ENCODE measurements at regions not wholly inside any gene's neighbourhood (a gene's known extent, or its start where the extent isn't known, plus 50 kb on each side); places are given as distances from the start of the nearest gene placed in this dataset.

DNA sequence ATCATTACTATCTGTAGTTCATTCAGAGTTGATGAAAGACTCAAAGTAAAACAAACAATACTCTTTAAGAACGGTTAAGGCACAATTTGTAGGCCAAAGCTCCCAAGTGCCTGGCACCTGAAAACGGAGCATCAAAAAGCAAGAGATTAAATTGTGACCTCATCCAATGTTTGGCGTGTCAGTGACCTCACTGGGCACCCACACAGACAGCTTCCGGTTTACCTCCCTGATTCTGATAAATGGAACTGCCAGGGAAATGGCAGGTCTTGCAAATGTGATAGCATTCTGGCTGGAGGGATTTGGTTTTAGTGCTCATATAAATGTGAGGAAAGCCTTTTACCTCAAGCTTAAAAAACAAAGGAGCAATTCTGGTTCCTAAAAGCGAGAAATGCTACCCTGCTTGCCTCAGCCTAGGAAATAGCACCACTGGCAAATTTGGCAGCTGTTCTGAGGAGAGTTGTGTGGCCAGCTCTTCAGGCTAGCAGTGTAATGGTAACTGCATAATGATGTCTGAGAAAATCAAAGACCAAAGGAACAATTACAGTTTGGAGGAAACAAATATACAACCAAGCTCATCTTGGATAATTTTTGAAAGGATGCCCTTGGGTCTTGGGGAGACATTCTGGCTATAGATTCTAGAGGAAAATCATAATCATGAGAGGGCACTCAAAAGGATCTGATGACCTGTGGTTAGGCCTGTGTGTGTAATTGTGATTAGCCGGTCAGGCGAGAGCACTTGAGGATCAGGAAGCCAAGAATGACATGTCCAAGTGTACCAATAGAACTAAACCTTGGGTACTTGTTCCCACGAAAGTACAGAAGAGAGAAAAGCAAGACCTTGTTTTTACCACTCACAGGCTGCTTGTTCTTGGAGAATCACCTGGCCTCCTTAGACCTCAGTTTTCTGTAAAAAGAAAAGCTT, 174.3 kb downstream of the TFAP2B start:
- TF ChIP-seq MAX (IDR thresholded peaks at IDR 0.05; ENCODE audit: low read depth, low read length) (no peak), BHLHE40 (IDR thresholded peaks at IDR 0.05; ENCODE audit: borderline replicate concordance in 1 of 2, low read depth in 2 of 2, low read length in 1 of 2) (no peak), SIN3A (IDR thresholded peaks at IDR 0.05; ENCODE audit: low read depth, low read length) (no peak), CTCF (IDR thresholded peaks at IDR 0.05 in 2 of 3, conservative IDR thresholded peaks at IDR 0.05 in 1 of 3; ENCODE audit: control insufficient read depth in 2 of 3, extremely low read depth in 1 of 3, insufficient read depth in 1 of 3, low read depth in 3 of 3, low read length in 3 of 3) (no peak), ESRRA (IDR thresholded peaks at IDR 0.05; ENCODE audit: low read length) (no peak), KAT2A (conservative IDR thresholded peaks at IDR 0.05; ENCODE audit: control insufficient read depth, low read depth, low read length) (no peak), BRCA1 (IDR thresholded peaks at IDR 0.05; ENCODE audit: low read depth, low read length) (no peak), PKNOX1 (IDR thresholded peaks at IDR 0.05) (no peak)

Measured in GM12878 (cell line).